DMS153 (cell line): ENCODE measurements at regions not wholly inside any gene's neighbourhood (a gene's known extent, or its start where the extent isn't known, plus 50 kb on each side); places are given as distances from the start of the nearest gene placed in this dataset.

Experiments
- DNase-seq: peaks from one replicate; lab custom pipeline; 2025; lab: John Stamatoyannopoulos, UW

GRCh38 chr10:21326594-21327288 is 198.7 kb downstream of the SKIDA1 start:
- DNase-seq: no peak

- no peak for DNase-seq
These were observed 206.8 kb downstream of the SKIDA1 start for GRCh38 chr10:21318540-21319167.

DNA sequence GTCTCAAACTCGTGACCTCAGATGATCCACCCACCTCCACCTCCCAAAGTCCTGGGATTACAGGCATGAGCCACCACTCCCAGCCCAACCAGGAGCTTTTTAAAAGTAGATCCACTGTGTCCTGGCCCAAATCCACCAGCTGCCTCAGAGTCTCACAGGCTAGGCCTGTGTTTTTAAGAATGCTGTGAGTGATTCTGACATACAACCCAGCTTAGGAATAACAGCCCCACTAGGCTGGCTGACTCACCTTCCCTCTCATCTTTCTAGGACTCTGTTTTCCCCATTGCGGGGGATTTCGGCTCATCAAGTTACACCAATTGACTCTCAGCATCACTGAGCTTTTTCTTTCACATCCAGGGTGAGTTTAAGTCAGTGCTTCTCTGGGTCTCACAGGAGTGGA is 207.6 kb downstream of the SKIDA1 start:
- no peak for DNase-seq

DNA sequence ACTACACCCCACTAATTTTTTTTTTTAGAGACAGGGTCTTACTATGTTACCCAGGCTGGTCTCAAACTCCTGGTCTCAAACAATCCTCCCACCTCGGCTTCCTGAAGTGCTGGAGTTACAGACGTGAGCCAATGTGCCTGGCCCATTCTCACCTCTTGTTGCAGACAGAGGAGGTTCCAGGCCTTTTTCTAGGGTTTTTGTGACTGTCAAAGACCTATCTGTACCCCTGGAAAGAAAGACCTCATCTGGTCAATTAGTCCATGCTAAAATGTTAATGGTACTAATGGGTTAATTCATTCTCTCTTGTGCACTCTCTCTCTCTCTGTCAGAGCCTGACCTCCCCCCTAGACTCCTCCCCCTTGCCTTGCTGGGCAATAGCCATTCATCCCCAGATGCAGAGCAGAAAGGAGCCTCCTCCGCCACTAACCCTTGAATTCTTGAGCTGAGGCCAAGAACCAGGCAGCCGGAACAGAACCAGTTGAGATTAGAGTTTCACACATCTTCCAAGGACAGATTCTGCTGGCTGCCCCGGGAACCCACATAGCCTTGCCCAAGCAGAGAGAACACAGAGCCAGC is 209.7 kb downstream of the SKIDA1 start:
- DNase-seq: no peak

GRCh38 chr10:21314906-21315644 is 210.4 kb downstream of the SKIDA1 start:
- no peak for DNase-seq

DNA sequence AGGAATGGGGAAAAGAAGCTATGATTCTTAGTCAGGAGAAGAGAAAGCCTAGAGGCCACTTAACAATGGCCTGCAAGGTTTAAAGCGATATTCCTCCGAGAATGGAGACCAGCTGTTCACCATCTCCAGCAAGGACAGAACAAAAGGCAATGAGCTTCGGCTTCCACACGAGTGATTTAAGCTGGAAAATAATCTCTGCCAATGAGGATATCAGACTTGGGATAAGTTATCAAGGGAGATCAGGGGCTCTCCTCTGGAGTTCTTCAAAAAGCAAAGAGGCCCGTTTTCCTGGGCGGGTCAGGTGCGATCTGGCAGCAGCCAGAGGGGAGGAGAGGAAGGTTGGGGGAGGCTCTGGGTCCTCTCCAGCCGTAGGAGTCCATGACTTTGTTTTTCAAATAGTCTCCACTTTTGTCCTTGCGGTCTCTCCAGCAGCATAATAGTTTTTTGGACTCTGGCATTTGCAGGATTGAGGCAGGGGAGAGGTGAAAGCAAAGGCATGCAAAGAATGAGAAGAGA is 211.3 kb downstream of the SKIDA1 start:
- no peak for DNase-seq

DNA sequence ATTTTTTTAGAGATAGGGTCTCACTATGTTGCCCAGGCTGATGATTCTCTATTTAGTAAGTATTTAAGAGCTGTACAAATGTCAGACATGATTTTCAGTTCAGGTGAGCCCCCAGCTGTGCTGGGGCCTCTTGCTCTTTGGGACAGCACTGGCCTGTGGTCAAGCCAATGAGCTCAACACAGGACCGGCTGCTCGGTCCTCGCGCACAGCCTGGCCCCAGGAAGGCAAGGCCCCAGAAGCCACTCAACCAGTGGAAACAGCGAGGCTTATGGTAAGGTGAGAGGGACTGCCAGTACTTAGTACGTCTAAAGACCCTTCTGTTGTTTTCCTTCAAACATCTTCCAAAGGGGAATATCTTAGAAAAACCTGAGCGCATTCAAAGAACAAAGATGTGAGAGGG is 211.8 kb downstream of the SKIDA1 start:
- no peak for DNase-seq

- no peak for DNase-seq
These were observed 214.1 kb downstream of the SKIDA1 start for GRCh38 chr10:21311426-21311825.

DNA sequence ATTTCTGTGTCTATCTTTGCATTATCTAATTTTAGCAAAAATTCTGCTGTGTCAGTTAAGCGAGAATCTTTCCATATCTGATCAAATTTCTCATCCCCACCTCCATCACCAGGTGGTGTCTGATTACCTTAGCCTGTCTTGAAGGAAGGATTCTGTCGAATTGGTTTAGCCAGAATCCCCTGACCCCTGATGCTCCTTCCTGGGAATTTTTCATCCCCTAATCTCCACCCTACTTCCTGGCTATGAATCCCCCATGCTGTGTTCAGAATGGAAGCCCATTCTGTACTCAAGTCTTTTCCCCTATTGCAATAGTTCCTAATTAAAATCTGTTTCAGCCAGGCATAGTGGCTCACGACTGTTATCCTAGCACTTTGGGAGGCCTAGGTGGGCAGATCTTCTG is 216.1 kb downstream of the SKIDA1 start:
- no peak for DNase-seq

- DNase-seq: no peak
These were observed 216.5 kb downstream of the SKIDA1 start for GRCh38 chr10:21308946-21309345.

GRCh38 chr10:21308018-21308417 is 217.5 kb downstream of the SKIDA1 start:
- no peak for DNase-seq

DNA sequence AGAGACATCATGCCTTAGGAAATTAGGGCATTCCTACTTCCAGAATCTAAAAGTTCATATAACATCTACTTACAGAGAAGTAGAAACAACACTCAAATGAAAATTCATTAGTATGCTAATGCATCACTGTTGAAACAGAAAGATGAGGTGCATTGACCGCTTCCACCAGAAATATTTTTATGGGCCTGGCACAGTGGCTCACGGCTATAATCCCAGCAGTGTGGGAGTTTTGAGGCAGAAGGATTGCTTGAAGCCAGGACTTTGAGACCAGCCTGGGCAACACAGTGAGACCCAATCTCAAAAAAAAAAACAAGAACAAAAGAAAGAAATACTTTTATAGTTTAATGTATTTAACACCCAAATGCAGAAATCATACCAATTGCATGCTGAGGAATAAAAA is 220.9 kb downstream of the SKIDA1 start:
- DNase-seq: no peak

- DNase-seq: no peak
These were observed 221.3 kb downstream of the SKIDA1 start for GRCh38 chr10:21304198-21304597.

DNA sequence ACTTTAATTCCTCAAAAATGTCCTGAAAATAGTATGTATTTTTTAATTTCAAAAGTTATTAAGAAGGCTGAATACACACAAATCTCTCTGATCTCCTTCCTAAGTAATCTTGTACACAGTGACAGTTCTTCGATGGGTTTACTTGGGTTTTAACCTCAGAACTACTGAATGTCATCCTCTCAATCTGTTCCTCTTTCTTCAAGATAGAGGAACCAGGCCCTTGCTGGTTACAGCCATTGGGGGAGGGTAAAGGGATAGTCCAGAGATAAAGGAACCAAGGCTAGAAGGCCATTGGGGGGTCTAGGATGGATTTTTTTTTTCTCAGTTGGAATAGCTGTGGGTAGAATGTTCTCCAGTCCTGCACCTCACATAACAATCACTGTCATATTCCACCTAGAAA is 224.9 kb downstream of the SKIDA1 start:
- no peak for DNase-seq

DNA sequence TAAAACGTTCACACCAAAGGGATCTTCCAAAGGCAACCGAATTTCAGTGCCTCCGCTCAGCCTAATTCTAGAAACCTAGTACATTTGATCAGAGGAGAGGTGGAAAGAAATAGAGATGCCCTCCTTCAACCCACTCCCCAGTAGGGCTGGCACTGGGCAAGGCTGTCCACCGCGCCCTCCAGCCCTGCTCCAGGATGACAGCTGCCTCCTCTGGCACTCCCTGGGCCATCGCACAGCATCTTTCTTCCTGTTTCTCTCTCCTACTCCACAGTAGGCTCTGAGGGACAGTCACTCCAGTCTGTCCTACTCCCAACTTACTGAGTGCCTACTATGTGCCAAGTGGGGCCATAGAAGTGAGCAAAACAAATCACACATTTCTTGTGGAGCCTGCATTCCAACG is 226.2 kb downstream of the SKIDA1 start:
- no peak for DNase-seq

DNA sequence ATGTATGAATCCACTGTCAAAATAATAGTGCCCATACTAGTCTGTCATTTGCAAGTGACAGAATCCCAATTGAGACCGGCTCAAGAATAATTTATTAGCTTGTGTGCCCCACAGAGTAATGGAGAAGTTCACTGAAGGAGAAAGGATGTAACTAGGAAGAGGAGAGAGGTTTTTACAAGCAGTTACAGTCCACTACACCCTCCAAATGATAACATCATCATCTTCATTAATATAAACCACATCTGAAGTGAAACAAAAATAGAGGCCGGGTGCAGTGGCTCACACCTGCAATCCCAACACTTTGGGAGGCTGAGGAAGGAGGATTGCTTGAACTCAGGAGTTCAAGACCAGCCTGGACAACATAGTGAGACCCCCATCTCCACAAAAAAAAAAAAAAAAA is 226.8 kb downstream of the SKIDA1 start:
- DNase-seq: no peak

- no peak for DNase-seq
These were observed 227.7 kb downstream of the SKIDA1 start for GRCh38 chr10:21297603-21298383.

- DNase-seq: no peak
These were observed 228.7 kb downstream of the SKIDA1 start for GRCh38 chr10:21296575-21297355.

DNA sequence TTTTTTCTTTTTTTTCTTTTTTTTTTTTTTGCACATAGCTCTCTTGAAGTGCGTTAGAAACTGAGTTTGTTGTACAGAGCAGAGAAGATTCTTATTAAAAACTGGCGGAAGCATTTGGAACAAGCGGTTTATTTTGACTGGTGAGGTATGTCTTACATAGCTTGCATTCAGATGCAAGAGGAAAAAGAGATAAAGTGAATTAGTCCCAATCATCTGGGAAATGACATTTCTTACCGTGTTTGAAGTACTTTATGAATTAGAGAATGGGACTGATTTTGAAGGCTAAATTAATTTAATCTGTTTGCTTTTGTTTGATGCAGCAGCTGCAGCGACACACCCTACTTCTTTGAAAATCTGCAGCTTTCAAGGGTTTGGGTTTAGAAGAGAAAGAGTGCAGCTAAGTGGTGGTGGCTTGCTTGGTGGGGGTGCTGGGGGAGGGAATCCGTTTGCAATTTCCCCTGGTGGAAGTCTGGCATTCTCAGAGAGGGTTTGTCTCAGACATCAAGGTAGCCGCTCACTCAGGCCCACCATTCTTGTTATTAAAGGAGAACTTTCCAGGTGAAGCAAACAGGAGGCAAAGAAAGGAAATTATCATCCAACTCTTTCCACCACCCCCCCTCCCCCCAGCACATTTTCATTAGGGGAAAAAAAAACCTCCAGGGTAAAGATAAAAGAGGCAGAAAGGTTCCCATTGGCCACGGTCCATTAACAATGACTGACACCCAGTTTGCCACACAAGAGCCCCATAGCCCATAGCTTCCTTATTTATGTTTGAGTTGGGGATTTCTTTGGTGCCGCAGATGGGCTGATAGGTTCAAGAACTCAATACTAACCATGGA is 231.7 kb downstream of the SKIDA1 start:
- DNase-seq: no peak
